SIG-M5 (cell line): ENCODE measurements at regions not wholly inside any gene's neighbourhood (a gene's known extent, or its start where the extent isn't known, plus 50 kb on each side); places are given as distances from the start of the nearest gene placed in this dataset.

Experiments used
- DNase-seq: peaks from one replicate; lab custom pipeline; 2025; lab: John Stamatoyannopoulos, UW

DNA sequence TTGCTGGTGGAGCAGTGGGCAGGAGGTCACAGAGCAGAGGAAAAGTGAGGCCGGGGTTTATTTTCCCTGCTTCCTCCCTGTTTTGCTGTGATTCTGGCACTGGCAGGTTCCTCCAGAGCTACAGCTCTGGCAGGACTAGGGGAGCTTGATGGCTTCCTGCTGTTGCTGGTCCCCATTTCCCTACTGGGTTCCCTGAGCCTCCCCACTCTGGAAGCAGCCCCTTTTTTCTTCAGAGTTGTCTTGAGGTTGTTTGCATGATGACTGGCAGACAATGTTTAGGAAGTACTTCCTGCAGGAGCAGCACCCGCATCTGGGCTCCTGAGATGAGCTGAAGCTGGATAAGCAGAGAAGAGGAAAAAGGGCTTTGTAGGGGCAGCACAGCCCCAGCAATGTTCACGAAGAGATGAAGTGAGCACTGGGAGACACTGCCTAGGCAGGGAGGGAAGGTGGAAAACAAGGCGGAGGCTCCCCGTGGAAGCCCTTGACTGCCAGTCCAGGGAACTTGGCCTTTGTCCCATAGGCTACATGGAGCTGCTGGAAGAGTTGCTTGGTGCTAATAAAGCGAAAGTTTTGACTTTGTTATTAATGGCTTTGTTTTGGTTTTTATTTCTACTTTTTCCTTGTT lies 126.9 kb downstream of the SLC38A6 start:
- no peak for DNase-seq

DNA sequence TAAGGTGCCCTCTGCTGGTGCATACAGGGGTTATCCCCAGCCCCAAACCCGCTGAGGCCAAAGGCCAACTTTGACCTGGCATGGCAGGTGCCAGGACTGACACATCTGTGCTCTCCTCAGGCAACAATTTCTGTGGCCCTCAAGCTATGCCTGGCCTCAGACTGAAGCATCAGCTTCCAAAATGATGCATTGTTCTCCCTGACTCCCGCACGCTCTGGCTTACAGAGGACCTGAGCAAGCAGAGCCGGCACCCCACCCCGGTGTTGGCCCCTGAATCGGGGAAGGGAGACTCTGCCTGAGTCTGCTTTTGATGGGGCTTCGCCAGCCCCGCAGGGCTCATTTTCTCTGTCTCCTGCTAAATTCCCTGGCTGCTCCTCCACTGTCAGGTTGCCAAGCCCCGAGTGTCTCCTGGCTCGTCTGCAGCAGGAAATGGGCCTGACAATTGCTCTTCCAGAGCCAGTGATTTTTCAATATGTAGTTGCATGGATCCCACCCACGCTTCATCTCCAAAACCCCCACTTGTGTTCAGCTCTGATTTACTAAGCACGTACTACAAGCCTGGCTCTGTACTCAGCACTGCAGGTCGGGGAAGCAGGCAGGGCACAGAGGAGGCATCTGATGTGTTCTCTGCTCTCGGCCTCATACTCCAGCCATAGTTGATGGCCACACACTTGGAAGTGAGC lies 126.1 kb downstream of the SLC38A6 start:
- DNase-seq, result no peak

DNA sequence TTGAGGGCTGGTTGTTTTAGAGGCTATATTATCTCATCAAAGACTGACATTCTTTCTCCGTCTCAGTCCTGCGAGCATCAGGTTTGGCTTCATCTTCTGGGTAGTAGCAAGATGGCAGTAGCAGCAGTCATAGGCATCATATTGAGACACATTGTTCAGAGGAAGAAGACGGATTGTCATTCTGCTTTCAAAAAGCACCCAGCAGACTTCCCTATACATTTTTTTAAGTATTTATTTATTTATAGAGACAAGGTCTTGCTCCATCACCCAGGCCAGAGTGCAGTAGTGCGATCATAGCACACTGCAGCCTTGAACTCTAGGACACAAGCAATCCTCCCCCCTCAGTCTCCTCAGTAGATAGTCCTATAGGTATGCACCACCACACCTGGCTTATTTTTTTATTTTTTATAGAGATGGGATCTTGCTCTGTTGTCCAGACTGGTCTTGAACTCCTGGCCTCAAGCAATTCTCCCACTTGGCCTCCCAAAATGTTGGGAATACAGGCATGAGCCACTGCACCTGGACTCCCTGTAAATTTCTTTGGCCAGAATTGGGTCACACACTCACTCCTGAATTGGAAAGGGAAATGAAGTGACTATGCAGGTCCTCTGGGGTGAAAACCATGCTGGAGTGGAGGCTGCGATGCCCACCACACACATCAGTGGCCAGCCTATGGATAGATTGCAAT lies 125.4 kb downstream of the SLC38A6 start:
- DNase-seq, result no peak

DNA sequence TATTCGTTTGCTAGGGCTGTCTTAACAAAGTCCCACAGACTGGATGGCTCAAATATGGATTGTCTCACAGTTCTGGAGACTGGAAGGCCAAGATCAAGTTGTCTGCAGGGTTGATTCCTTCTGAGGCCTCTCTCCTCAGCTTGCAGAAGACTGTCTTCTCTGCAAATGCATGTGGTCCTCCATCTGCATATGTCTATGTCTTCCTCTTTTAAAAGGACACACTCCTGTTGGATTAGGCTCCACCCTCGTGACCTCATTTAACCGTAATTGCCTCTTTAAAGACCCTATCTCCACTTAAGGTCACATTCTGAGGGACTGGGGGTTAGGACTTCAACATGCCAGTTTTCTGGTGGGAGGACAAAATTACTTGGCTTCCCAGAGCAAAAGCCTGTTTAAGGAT lies 123.3 kb downstream of the SLC38A6 start:
- no peak for DNase-seq

DNA sequence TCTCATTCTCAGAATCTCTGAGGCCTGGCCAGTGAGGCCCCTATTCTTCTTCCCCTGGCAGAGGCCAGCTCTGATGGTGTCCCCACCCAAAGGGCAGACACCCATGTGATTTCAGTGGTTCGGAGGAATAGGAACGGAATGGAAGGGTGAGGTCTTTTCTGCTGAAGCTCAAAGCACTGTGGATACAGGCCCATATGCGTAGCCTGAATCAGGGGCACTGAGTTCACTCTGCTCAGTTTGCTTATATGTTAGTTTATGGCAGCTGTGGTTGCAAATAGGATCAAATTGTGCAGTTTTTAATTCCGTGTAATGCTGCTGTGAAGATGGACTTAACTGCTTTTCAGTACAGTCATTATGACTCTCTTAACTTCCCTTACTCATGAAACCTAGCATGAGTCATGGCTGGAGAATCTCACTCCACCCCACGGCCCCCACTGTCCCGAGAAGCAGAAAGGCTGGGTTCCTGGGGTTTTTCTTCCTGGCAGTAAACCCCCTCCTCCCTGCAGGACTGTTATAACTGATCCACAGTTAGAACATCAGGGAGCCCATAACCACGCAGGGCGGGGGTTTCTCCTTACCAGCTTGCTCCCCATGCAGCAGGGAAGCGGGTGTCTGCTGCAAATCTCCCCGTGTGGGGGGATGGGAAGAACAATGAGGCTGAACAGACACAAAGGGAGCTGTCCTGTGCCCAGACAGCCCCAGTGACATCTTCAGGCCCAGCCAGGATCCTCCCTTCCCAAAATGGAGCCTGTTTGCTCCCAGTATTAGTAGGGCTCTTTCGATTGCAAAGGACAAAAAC lies 122.7 kb downstream of the SLC38A6 start:
- DNase-seq, result no peak

DNA sequence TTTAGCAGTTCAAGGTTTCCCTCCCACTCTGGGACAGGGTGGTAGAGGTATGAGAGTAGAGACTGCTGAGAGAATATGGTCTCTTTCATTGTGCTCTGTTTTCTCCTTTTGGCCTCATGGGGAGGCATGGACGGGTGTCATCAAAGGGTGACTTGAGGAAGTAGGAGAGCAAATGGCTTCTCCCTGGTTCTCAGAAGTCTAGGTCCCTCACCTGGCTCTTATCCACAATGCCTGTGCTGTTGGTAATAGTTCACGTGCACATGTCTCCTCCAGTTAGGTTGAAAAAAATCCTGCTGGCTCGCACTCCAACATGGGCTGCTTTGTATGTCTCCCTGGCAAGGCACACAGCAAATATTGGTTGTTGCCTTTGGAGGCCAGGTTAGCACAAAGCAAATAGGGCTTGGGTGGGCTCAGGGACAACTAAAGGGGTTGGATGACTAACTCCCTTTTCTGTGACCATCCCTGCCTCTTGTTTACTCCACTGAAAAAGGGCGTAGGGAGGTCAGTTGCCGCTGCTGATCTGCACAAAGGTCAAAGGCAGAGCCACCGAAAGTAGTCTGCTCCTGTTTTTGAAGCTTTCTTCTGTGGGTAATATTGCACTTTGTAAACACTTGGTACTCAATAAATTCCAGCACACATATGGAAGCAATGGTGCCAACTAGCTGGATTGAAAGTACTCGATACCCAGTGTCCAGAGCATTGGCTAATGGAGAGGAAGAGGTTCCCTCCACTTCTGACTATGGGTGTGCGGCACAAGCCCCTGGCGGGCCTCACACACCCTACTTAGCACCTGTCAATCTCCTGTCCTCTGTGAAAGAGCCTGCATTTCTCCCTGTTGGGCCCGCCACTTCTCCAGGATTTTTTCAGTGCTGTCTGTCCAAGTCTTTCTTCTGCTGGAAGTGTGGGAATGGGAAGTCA lies 121.8 kb downstream of the SLC38A6 start:
- no peak for DNase-seq
